ENCODE measurements at regions not wholly inside any gene's neighbourhood (a gene's known extent, or its start where the extent isn't known, plus 50 kb on each side); places are given as distances from the start of the nearest gene placed in this dataset.
A peak's percentile ranks its signal among the peaks of the same experiment; 100 is the strongest.

DNA sequence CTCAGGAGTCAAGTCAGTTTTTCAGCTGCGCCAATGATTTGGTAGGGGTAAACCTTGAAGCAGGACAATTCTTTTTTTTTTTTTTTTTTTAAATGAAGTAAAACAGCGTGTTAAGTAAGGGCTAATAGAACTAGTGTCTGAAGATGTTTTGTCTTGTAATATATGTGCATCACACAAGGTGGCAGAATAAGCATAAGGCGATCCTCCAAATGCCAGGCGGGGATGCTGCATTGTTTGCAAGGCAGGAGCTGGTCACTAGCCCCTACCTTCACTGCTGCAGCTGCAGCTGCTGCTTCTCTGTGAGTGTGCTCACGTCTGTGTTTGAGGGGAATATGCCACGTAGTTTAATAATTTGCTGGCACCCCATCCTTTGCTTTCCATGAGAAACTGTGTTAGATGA, 272.7 kb upstream of the MAP3K7 start:
- Histone ChIP-seq H3K4me2 (no peak overlapping the region), H3K9me3 (ENCODE audit: insufficient read depth, low read depth) (no peaks in the 10 kb centered on the region), H3K27me3 (ENCODE audit: insufficient read depth, low read depth) (no peaks in the 10 kb centered on the region), H3K4me1 (replicated peaks; ENCODE audit: insufficient read depth) (no peaks in the 10 kb centered on the region), H2AFZ (no peak overlapping the region), H3K79me2 (ENCODE audit: low read depth) (no peaks in the 10 kb centered on the region), H3K36me3 (ENCODE audit: low read depth) (no peaks in the 10 kb centered on the region), H3K27ac (no peak overlapping the region), H3F3A (ENCODE audit: insufficient read depth, low read depth) (no peaks in the 10 kb centered on the region), H3K4me3 (no peak overlapping the region), H4K20me1 (ENCODE audit: insufficient read depth) (no peaks in the 10 kb centered on the region), H3K9me2 (ENCODE audit: insufficient read depth) (no peaks in the 10 kb centered on the region)
- DNase-seq, result peak in 1 of 2 experiments; percentile 21
- CTCF ChIA-PET, result interaction anchor here (0.6 to 1.6 kb wide), 7 partner anchors 20 to 1844 kb away, joined by 3 to 13 read pairs (median 7); no protein-coding TSS in a partner anchor
- POLR2A ChIA-PET (ENCODE audit: unreplicated experiment), result no interaction called here
- intact Hi-C loops (cut with micrococcal nuclease; ENCODE audit: unreplicated experiment), result loop anchor here (10.0 kb wide), 1 partner anchor 215 kb away; no protein-coding TSS in a partner anchor
- no peak for TF ChIP-seq EZH2 (IDR thresholded peaks at IDR 0.05; ENCODE audit: low read depth)
- TF ChIP-seq, protein P1, sequence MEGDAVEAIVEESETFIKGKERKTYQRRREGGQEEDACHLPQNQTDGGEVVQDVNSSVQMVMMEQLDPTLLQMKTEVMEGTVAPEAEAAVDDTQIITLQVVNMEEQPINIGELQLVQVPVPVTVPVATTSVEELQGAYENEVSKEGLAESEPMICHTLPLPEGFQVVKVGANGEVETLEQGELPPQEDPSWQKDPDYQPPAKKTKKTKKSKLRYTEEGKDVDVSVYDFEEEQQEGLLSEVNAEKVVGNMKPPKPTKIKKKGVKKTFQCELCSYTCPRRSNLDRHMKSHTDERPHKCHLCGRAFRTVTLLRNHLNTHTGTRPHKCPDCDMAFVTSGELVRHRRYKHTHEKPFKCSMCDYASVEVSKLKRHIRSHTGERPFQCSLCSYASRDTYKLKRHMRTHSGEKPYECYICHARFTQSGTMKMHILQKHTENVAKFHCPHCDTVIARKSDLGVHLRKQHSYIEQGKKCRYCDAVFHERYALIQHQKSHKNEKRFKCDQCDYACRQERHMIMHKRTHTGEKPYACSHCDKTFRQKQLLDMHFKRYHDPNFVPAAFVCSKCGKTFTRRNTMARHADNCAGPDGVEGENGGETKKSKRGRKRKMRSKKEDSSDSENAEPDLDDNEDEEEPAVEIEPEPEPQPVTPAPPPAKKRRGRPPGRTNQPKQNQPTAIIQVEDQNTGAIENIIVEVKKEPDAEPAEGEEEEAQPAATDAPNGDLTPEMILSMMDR (conservative IDR thresholded peaks at IDR 0.05), result no peak
- BruUV-seq (replicated peaks), result no TSS peak

DNA sequence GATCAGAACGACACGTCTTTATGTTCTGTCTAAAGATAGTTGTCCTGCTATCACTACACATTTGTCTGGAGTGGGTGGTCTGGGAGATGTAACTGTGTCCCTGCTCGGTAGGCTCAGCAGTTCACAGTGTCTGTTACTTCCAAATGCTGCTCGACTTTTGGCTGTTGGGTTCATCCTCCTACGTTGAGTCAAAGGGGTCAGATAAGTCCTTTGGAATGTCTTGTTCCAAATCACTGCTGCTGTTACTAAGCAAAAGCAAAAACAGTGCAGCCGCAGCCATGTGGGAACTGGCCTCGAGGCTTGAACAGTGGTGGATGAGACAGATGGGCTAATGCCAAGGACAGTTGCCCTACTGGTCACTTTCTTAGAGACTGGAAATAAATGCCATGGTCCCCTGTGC, 272.2 kb upstream of the MAP3K7 start:
- ChIA-PET POLR2A (ENCODE audit: unreplicated experiment) (no interaction called here), CTCF (interaction anchor here (0.6 to 1.6 kb wide), 2 partner anchors 40 to 82 kb away, joined by 7 to 8 read pairs; no protein-coding TSS in a partner anchor)
- Histone ChIP-seq H3K4me3 (no peak overlapping the region), H3K27ac (no peak overlapping the region), H4K20me1 (ENCODE audit: insufficient read depth) (no peaks in the 10 kb centered on the region), H3K79me2 (ENCODE audit: low read depth) (no peaks in the 10 kb centered on the region), H3K27me3 (ENCODE audit: insufficient read depth, low read depth) (no peaks in the 10 kb centered on the region), H3K9me2 (ENCODE audit: insufficient read depth) (no peaks in the 10 kb centered on the region), H2AFZ (no peak overlapping the region), H3F3A (ENCODE audit: insufficient read depth, low read depth) (no peaks in the 10 kb centered on the region), H3K4me1 (replicated peaks; ENCODE audit: insufficient read depth) (no peaks in the 10 kb centered on the region), H3K4me2 (no peak overlapping the region), H3K9me3 (ENCODE audit: insufficient read depth, low read depth) (no peaks in the 10 kb centered on the region), H3K36me3 (ENCODE audit: low read depth) (no peaks in the 10 kb centered on the region)
- TF ChIP-seq, protein P1 (conservative IDR thresholded peaks at IDR 0.05), result no peak
- no peak for TF ChIP-seq EZH2 (IDR thresholded peaks at IDR 0.05; ENCODE audit: low read depth)
- DNase-seq, result no peak
- intact Hi-C loops (cut with micrococcal nuclease; ENCODE audit: unreplicated experiment), result loop anchor here (10.0 kb wide), 1 partner anchor 216 kb away; no protein-coding TSS in a partner anchor
- no TSS peak for BruUV-seq (replicated peaks)

DNA sequence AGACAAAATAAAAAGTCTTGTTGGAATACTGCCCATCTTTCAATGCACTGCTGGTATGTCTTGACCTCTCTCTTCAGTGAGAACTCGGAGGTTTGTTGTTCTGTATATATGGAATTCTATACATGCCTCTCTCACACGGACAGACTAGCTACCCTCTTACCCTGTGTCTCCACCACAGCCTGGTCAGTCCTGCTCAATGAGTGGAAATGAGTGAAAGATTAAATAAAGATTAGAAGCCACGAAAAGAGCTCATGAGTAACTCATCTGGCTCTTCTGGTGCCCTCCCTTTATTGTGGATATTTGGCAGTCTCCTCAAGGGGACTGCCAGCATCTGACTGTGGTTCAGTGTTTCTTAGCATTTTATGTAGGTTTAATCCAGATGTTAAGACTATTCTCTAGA, 262.8 kb upstream of the MAP3K7 start:
- no peaks in the 10 kb centered on the region for H3K27me3 ChIP-seq (ENCODE audit: insufficient read depth, low read depth)
- no peaks in the 10 kb centered on the region for H3K9me3 ChIP-seq (ENCODE audit: insufficient read depth, low read depth)
- no peak for DNase-seq
- no peak overlapping the region for H3K27ac ChIP-seq
- H3K4me1 ChIP-seq (replicated peaks; ENCODE audit: insufficient read depth), result no peaks in the 10 kb centered on the region
- no peaks in the 10 kb centered on the region for H3K79me2 ChIP-seq (ENCODE audit: low read depth)
- no peaks in the 10 kb centered on the region for H4K20me1 ChIP-seq (ENCODE audit: insufficient read depth)
- H3K4me2 ChIP-seq, result no peak overlapping the region
- TF ChIP-seq, protein P1 (conservative IDR thresholded peaks at IDR 0.05), result no peak
- no peak for TF ChIP-seq EZH2 (IDR thresholded peaks at IDR 0.05; ENCODE audit: low read depth)
- POLR2A ChIA-PET (ENCODE audit: unreplicated experiment), result interaction anchor here (0.6 kb wide), 1 partner anchor 65 kb away, joined by 3 read pairs; no protein-coding TSS in a partner anchor
- CTCF ChIA-PET, result no interaction called here
- no peak overlapping the region for H2AFZ ChIP-seq
- H3K9me2 ChIP-seq (ENCODE audit: insufficient read depth), result no peaks in the 10 kb centered on the region
- H3K36me3 ChIP-seq (ENCODE audit: low read depth), result no peaks in the 10 kb centered on the region
- intact Hi-C loops (cut with micrococcal nuclease; ENCODE audit: unreplicated experiment), result loop anchor here (10.0 kb wide), 1 partner anchor 225 kb away; no protein-coding TSS in a partner anchor
- BruUV-seq (replicated peaks), result no TSS peak
- no peak overlapping the region for H3K4me3 ChIP-seq
- no peaks in the 10 kb centered on the region for H3F3A ChIP-seq (ENCODE audit: insufficient read depth, low read depth)
